Sigmoid colon (tissue), 4 donors: ENCODE measurements at regions not wholly inside any gene's neighbourhood (a gene's known extent, or its start where the extent isn't known, plus 50 kb on each side); places are given as distances from the start of the nearest gene placed in this dataset.

Experiments
- EP300 ChIP-seq, 4 donors: sonication (generic); formaldehyde crosslinking; IDR thresholded peaks; one replicate each; pipeline ENCODE4 v1.6.1; 2017; ENCODE audit warnings: antibody characterized with exemption in 4 of 4
- POLR2A ChIP-seq, 2 donors: fragments of 450-650 bp; IDR thresholded peaks; one replicate each; pipeline ENCODE4 v1.6.1; 2016; ENCODE audit warnings: antibody characterized with exemption in 2 of 2, mild to moderate bottlenecking in 2 of 2, moderate library complexity in 2 of 2
- TF ChIP-seq, protein P1 (sequence below), 4 experiments: fragments of 450-650 bp in 3 of 4; fragments of 200-600 bp in 1 of 4; IDR thresholded peaks; one replicate each; pipeline ENCODE4 v1.5.1; 2016 to 2019; ENCODE audit warnings: antibody characterized with exemption in 4 of 4, mild to moderate bottlenecking in 3 of 4, moderate library complexity in 2 of 4

DNA sequence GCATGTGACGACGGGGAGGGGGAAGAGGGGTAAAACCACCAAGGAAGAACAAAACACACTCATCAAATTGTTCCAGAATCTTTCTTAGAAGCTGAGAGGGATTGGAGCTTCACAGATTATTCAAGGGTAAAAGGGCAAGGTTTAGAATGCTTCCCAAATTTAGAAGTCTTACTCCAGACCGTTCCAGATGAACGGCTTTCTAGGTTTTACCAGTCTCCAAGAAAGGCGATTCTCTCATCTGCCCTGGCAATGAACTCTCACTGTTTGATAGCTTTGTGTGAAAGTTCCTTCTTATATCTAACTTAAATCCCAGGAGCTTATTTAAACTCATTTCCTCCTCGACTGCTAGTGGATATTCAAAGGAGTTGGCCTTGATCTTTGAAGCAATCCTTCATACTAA lies 124.3 kb upstream of the PRICKLE2 start:
- TF ChIP-seq, protein P1, sequence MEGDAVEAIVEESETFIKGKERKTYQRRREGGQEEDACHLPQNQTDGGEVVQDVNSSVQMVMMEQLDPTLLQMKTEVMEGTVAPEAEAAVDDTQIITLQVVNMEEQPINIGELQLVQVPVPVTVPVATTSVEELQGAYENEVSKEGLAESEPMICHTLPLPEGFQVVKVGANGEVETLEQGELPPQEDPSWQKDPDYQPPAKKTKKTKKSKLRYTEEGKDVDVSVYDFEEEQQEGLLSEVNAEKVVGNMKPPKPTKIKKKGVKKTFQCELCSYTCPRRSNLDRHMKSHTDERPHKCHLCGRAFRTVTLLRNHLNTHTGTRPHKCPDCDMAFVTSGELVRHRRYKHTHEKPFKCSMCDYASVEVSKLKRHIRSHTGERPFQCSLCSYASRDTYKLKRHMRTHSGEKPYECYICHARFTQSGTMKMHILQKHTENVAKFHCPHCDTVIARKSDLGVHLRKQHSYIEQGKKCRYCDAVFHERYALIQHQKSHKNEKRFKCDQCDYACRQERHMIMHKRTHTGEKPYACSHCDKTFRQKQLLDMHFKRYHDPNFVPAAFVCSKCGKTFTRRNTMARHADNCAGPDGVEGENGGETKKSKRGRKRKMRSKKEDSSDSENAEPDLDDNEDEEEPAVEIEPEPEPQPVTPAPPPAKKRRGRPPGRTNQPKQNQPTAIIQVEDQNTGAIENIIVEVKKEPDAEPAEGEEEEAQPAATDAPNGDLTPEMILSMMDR (IDR thresholded peaks at IDR 0.05): no peak
- TF ChIP-seq POLR2A (IDR thresholded peaks at IDR 0.05): no peak
- no peak for TF ChIP-seq EP300 (IDR thresholded peaks at IDR 0.05)
